H1 (cell line): ENCODE measurements at regions not wholly inside any gene's neighbourhood (a gene's known extent, or its start where the extent isn't known, plus 50 kb on each side); places are given as distances from the start of the nearest gene placed in this dataset.
"Not testable (repeated sequence)": the region's sequence is repeated elsewhere in the genome, so short reads cannot be mapped to it uniquely, and the experiment has no call there.

Source experiments
- CTCF ChIA-PET: fragments of 300-600 bp; sonication (Branson Sonifier 250); formaldehyde crosslinking; loops from one replicate; lab custom pipeline; 2021; ENCODE audit not compliant: partially characterized antibody; lab: Charles Lee
- POLR2A ChIA-PET: fragments of 300-600 bp; sonication (Branson Sonifier 250); formaldehyde crosslinking; loops from one replicate; lab custom pipeline; 2021; ENCODE audit warnings: inconsistent platforms; ENCODE audit not compliant: partially characterized antibody; lab: Charles Lee
- DNase-seq, 2 experiments: peaks; one replicate each; pipeline versions ENCODE4 v3.0.0 to v3.0.0-alpha.2; 2010 to 2022; ENCODE audit warnings: low spot score in 2 of 2, low read depth in 1 of 2, mixed read lengths in 1 of 2
- FAIRE-seq: peaks from 2 replicates; lab custom pipeline; 2011; peaks lifted over from hg19 to GRCh38; lab: Jason Lieb, UNC
- H2AFZ ChIP-seq: 2 replicates; pipeline ENCODE4 v1.8.1; 2012; ENCODE audit warnings: low read length, inconsistent platforms
- H2AK5ac ChIP-seq: 2 replicates; pipeline ENCODE4 v1.6.1; 2013; ENCODE audit warnings: low read depth, low read length
- H2BK120ac ChIP-seq: replicated peaks from 2 replicates; pipeline ENCODE3; 2013; ENCODE audit warnings: low read depth, low read length, inconsistent platforms
- H2BK12ac ChIP-seq: 2 replicates; pipeline ENCODE4 v1.6.1; 2013; ENCODE audit warnings: low read depth, low read length
- H2BK15ac ChIP-seq: 2 replicates; pipeline ENCODE4 v1.6.1; 2013; ENCODE audit warnings: low read length
- H2BK20ac ChIP-seq: 2 replicates; pipeline ENCODE4 v1.6.1; 2013; ENCODE audit warnings: low read length
- H2BK5ac ChIP-seq: 2 replicates; pipeline ENCODE4 v1.6.1; 2013; ENCODE audit warnings: low read depth, low read length
- H3K14ac ChIP-seq: 2 replicates; pipeline ENCODE4 v1.6.1; 2013; ENCODE audit warnings: inconsistent platforms; ENCODE audit not compliant: insufficient read length
- H3K18ac ChIP-seq: 2 replicates; pipeline ENCODE4 v1.6.1; 2013; ENCODE audit warnings: low read length; ENCODE audit errors: extremely low read depth
- H3K23ac ChIP-seq: 2 replicates; pipeline ENCODE4 v1.6.1; 2013; ENCODE audit warnings: inconsistent platforms; ENCODE audit not compliant: insufficient read length
- H3K23me2 ChIP-seq: 2 replicates; pipeline ENCODE4 v1.6.1; 2013; ENCODE audit warnings: low read depth, low read length
- H3K27ac ChIP-seq: 2 replicates; pipeline ENCODE4 v1.6.1; 2011; ENCODE audit warnings: low read depth, low read length, inconsistent platforms
- H3K27me3 ChIP-seq, 4 experiments: replicated peaks in 1 of 4; 1 replicate in 1 of 4; 2 replicates in 3 of 4; pipeline versions ENCODE4 v1.6.1 to v1.8.1; 2011 to 2013; ENCODE audit warnings: low read length in 3 of 4, mild to moderate bottlenecking in 3 of 4, inconsistent platforms in 2 of 4, mixed read lengths in 2 of 4, moderate library complexity in 1 of 4; ENCODE audit not compliant: control insufficient read depth in 3 of 4, insufficient read depth in 3 of 4; ENCODE audit errors: extremely low read depth in 1 of 4
- H3K36me3 ChIP-seq, 4 experiments: 2 replicates each; pipeline versions ENCODE4 v1.6.1 to v1.8.1; 2011 to 2013; ENCODE audit warnings: mild to moderate bottlenecking in 4 of 4, low read length in 3 of 4, moderate library complexity in 2 of 4, control low read depth in 1 of 4, inconsistent platforms in 1 of 4; ENCODE audit not compliant: insufficient read depth in 4 of 4, control insufficient read depth in 2 of 4
- H3K4ac ChIP-seq: replicated peaks from 2 replicates; pipeline ENCODE3; 2013; ENCODE audit warnings: low read length, low read depth, mixed read lengths, inconsistent platforms; ENCODE audit not compliant: insufficient read length
- H3K4me1 ChIP-seq, 4 experiments: replicated peaks in 1 of 4; 1 replicate in 1 of 4; 2 replicates in 3 of 4; pipeline versions ENCODE4 v1.6.1 to v1.8.1; 2011 to 2013; ENCODE audit warnings: low read length in 3 of 4, inconsistent platforms in 2 of 4, mixed read lengths in 1 of 4; ENCODE audit not compliant: insufficient read depth in 4 of 4, control insufficient read depth in 3 of 4
- H3K4me2 ChIP-seq, 2 experiments: 2 replicates each; pipeline versions ENCODE4 v1.6.1 to v1.8.1; 2011 to 2013; ENCODE audit warnings: low read depth in 2 of 2, low read length in 2 of 2, control low read depth in 1 of 2, inconsistent platforms in 1 of 2, mild to moderate bottlenecking in 1 of 2; ENCODE audit not compliant: insufficient read depth in 1 of 2
- H3K4me3 ChIP-seq, 4 experiments: fragments of 200-600, 300-600 bp in 1 of 4; sonication (generic), shearing (Covaris generic), sonication (Bioruptor Twin) in 1 of 4; 2 replicates each; pipeline versions ENCODE4 v1.5.1 to v1.8.1; 2011 to 2016; ENCODE audit warnings: low read length in 4 of 4, low read depth in 3 of 4, control low read depth in 2 of 4, inconsistent platforms in 2 of 4, mild to moderate bottlenecking in 2 of 4, mixed read lengths in 1 of 4, moderate library complexity in 1 of 4; ENCODE audit not compliant: insufficient read depth in 2 of 4; ENCODE audit errors: extremely low read depth in 1 of 4
- H3K56ac ChIP-seq: replicated peaks from 2 replicates; pipeline ENCODE3; 2013; ENCODE audit warnings: low read depth, mild to moderate bottlenecking, mixed read lengths, low read length, inconsistent platforms; ENCODE audit not compliant: insufficient read length
- H3K79me1 ChIP-seq: 2 replicates; pipeline ENCODE4 v1.6.1; 2013; ENCODE audit warnings: low read depth, low read length, control low read depth
- H3K79me2 ChIP-seq, 2 experiments: 2 replicates each; pipeline versions ENCODE4 v1.6.1 to v1.8.1; 2012 to 2013; ENCODE audit warnings: low read length in 2 of 2, mild to moderate bottlenecking in 2 of 2, inconsistent platforms in 1 of 2; ENCODE audit not compliant: insufficient read depth in 2 of 2, control insufficient read depth in 1 of 2
- H3K9ac ChIP-seq, 4 experiments: replicated peaks in 1 of 4; 1 replicate in 1 of 4; 2 replicates in 3 of 4; pipeline versions ENCODE4 v1.6.1 to v1.8.1; 2011 to 2013; ENCODE audit warnings: low read depth in 3 of 4, low read length in 3 of 4, control low read depth in 2 of 4, mild to moderate bottlenecking in 2 of 4, moderate library complexity in 2 of 4, inconsistent platforms in 1 of 4; ENCODE audit errors: extremely low read depth in 1 of 4
- H3K9me3 ChIP-seq, 2 experiments: 2 replicates each; pipeline versions ENCODE4 v1.6.1 to v1.8.1; 2012 to 2013; ENCODE audit warnings: mild to moderate bottlenecking in 2 of 2, moderate library complexity in 2 of 2, control low read depth in 1 of 2, inconsistent platforms in 1 of 2, low read depth in 1 of 2, low read length in 1 of 2, mixed read lengths in 1 of 2; ENCODE audit not compliant: insufficient read depth in 2 of 2
- H4K20me1 ChIP-seq, 2 experiments: replicated peaks in 1 of 2; 2 replicates each; pipeline versions ENCODE3 to v1.8.1; 2011 to 2013; ENCODE audit warnings: inconsistent platforms in 2 of 2, low read length in 2 of 2, mild to moderate bottlenecking in 1 of 2; ENCODE audit not compliant: insufficient read depth in 2 of 2, control insufficient read depth in 1 of 2
- H4K5ac ChIP-seq: 2 replicates; pipeline ENCODE4 v1.6.1; 2013; ENCODE audit warnings: low read length, low read depth, mixed read lengths, inconsistent platforms; ENCODE audit not compliant: insufficient read length
- H4K8ac ChIP-seq: 2 replicates; pipeline ENCODE4 v1.8.0; 2013; ENCODE audit warnings: mild to moderate bottlenecking, moderate library complexity, low read length, inconsistent platforms; ENCODE audit not compliant: insufficient read depth; ENCODE audit errors: extremely low read depth
- H4K91ac ChIP-seq: replicated peaks from 2 replicates; pipeline ENCODE3; 2013; ENCODE audit warnings: low read length, mixed read lengths, inconsistent platforms; ENCODE audit not compliant: insufficient read length
- WGBS, 2 experiments: shearing (Covaris generic) in 1 of 2; methylation state at CpG; one replicate each; pipeline versions ENCODE4 v1.1.6 to v1.1.7; 2013 to 2015; ENCODE audit warnings: low lambda C conversion rate in 2 of 2, mixed read lengths in 2 of 2, inconsistent platforms in 1 of 2, low coverage in 1 of 2, missing lambda C conversion rate in 1 of 2; ENCODE audit not compliant: insufficient replicate concordance in 2 of 2, insufficient coverage in 1 of 2, insufficient read length in 1 of 2; ENCODE audit errors: extremely low coverage in 1 of 2, missing lambda C conversion rate in 1 of 2; 5-methylcytosine and 5-hydroxymethylcytosine counted together

GRCh38 chr2:87946644-87947370 lies 69.5 kb downstream of the RNU2-63P start:
- DNase-seq, H3K23ac ChIP-seq, H4K5ac ChIP-seq, FAIRE-seq, POLR2A ChIA-PET, H3K27me3 ChIP-seq, H2BK15ac ChIP-seq, CTCF ChIA-PET, H3K27ac ChIP-seq, H3K4ac ChIP-seq, H4K20me1 ChIP-seq, H3K36me3 ChIP-seq, H3K23me2 ChIP-seq, H4K91ac ChIP-seq, H3K79me2 ChIP-seq, H3K9ac ChIP-seq, H3K4me1 ChIP-seq, H2BK12ac ChIP-seq, H4K8ac ChIP-seq, H2AK5ac ChIP-seq, H3K56ac ChIP-seq, H3K79me1 ChIP-seq, H3K18ac ChIP-seq, H2BK20ac ChIP-seq, H2AFZ ChIP-seq, H3K4me3 ChIP-seq, H3K14ac ChIP-seq, H2BK120ac ChIP-seq, H3K9me3 ChIP-seq, H3K4me2 ChIP-seq, H2BK5ac ChIP-seq: not testable (repeated sequence)
- no CpG with 5 or more reads among the region's 3 CpGs for WGBS, 2 experiments

- H2BK5ac ChIP-seq, H3K27ac ChIP-seq, H3K4me1 ChIP-seq, H3K23ac ChIP-seq, H3K36me3 ChIP-seq, H2BK120ac ChIP-seq, H3K79me1 ChIP-seq, H4K5ac ChIP-seq, H2AK5ac ChIP-seq, H3K18ac ChIP-seq, H3K9me3 ChIP-seq, H3K27me3 ChIP-seq, H2BK12ac ChIP-seq, H3K56ac ChIP-seq, POLR2A ChIA-PET, H4K91ac ChIP-seq, H3K4ac ChIP-seq, H3K9ac ChIP-seq, H3K14ac ChIP-seq, H3K23me2 ChIP-seq, H3K4me2 ChIP-seq, DNase-seq, H2BK20ac ChIP-seq, H2BK15ac ChIP-seq, H4K8ac ChIP-seq, H2AFZ ChIP-seq, H4K20me1 ChIP-seq, H3K79me2 ChIP-seq, CTCF ChIA-PET, H3K4me3 ChIP-seq: not testable (repeated sequence)
- 75% methylated on average over 2 of the region's 2 CpGs; no CpG with 5 or more reads in 1 of the 2 experiments for WGBS, 2 experiments
- FAIRE-seq = peak; percentile 50
These were observed 77.0 kb downstream of the RNU2-63P start for GRCh38 chr2:87939299-87939698.
